GM19043 (cell line): ENCODE measurements at regions not wholly inside any gene's neighbourhood (a gene's known extent, or its start where the extent isn't known, plus 50 kb on each side); places are given as distances from the start of the nearest gene placed in this dataset.
A peak's percentile ranks its signal among the peaks of the same experiment; 100 is the strongest.

Experiments
- ATAC-seq: cut with Tn5 transposase; IDR thresholded peaks from one replicate; pipeline ENCODE4 v1.9.1; 2021; ENCODE audit warnings: low read depth; ENCODE audit not compliant: unreplicated experiment

DNA sequence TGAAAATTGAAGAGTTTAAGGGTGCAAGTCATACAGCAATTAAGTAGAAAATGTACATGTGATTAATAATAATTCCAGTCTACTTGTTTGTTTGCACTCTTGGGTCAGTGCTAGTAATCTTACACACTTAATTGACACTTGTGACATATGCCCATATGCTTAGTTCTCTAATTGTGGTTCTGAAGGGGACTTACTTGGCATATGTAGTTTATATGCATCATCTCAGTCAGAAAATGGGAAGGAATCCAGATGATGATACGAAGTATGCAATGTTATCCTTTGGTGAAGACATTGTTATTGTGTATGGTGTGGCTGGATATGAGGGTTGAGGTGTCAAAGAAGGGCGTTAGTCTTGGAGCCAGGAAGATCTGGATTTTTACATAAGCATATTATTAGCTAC, 193.5 kb upstream of the HDAC9 start:
- ATAC-seq, result no peak

GRCh38 chr7:18305866-18306265, 189.7 kb upstream of the HDAC9 start:
- ATAC-seq, result no peak

DNA sequence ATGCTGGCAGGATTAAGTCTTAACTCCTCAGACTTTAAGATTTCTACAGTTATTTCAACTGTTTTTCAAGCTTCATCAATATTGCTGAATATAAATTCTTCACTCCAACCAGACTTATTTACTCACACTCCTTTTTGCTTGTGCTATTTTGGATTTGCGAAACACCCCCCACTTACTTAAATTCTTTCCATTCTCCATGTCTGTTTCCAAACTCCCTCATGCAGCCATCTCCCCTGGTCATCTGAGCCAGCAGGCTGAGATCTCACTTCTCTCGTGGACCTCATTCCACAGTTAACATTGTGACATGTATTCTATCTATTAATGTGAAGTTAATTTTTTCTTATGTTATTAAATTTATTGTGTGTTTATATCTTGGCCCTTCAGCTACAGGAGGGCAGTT, 188.9 kb upstream of the HDAC9 start:
- ATAC-seq, result no peak

GRCh38 chr7:18308938-18309337, 186.6 kb upstream of the HDAC9 start:
- ATAC-seq, result no peak

- no peak for ATAC-seq
Observed at GRCh38 chr7:18312482-18312881, 183.1 kb upstream of the HDAC9 start.

DNA sequence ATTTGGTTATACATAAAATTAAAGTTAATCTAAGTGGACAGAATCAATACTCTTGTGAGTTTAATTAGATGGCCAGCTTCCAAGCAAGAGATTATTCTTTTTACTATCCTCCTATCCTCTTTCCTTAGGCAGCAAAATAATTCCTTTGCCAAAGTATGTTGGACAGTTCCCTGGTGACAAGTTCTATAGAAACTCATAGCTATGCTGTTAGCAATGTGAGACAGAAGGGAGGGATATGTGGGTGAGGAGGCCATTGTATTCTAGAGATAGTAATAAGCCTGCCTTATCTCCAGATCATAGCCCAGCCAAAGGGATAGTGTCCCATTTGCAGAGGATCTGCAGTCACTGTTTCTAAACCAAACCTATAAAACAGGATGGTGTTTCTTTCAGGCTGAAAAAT, 181.6 kb upstream of the HDAC9 start:
- ATAC-seq, result no peak

- no peak for ATAC-seq
Observed at GRCh38 chr7:18315241-18315640, 180.3 kb upstream of the HDAC9 start.

DNA sequence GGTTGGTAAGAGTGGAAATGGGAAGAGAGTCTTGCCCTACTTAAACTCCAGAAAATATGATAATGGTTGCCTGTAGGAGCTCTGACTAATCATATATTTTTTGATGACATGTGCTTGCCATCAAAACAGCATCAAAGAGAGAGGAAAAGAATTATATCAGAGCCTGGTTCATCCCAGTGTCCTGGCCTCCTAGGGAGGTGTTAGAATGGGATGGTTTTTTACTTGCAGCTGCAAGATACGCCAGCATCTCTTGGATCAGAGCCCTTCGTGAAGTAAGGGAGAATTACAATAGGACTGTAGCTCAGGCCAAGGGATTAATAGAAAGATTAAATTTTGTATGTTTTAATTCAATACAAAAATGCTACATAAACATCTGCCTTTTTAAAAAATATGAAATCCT, 177.6 kb upstream of the HDAC9 start:
- ATAC-seq, result no peak

GRCh38 chr7:18320422-18320821, 175.1 kb upstream of the HDAC9 start:
- ATAC-seq, result no peak

DNA sequence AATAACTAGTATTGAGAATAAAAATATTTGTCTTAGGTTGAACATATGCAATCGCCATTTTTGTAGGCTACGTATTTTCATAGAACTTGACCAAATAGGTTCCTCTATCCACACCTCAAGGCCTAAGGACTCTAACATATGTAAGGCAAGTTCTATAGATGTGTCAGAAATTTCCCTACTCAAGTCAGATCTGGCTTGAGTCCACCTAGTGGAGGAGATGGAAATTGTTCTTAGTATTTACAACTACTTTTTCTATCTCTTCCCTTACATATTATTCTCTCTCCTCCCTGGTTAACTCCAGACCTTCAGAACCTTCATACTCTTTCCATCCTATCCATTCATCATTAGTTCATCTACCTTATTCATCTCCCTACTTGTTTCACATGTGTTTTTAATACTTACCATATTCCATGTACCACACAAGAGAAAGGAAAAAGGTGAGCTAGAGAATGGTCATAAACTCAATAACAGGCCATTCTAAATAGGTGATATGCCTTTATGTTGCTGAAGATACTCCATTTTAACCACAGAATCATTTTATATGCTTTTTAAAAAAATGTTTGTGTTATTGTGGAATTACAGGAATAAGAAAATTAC, 174.5 kb upstream of the HDAC9 start:
- ATAC-seq, result peak; percentile 82

- ATAC-seq, result no peak
Observed at GRCh38 chr7:18330548-18330947, 165.0 kb upstream of the HDAC9 start.

DNA sequence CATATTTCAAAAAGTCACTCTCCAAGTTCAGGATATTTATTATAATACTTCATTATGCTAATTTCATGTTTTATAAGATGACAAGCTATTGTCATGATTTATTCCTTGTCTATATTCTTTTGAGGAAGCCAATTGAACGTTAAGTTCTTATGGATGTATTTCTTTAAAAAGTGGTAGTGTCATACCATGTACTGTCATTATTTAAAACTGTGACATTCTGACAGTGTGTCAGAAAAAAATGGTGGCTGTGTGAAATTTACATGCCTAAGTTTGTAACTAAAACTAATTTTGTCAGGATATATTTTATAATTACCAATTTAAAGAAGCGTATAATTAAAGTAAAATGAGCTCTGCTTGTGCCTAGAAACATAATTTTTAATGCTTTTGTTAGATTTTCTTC, 158.9 kb upstream of the HDAC9 start:
- no peak for ATAC-seq

DNA sequence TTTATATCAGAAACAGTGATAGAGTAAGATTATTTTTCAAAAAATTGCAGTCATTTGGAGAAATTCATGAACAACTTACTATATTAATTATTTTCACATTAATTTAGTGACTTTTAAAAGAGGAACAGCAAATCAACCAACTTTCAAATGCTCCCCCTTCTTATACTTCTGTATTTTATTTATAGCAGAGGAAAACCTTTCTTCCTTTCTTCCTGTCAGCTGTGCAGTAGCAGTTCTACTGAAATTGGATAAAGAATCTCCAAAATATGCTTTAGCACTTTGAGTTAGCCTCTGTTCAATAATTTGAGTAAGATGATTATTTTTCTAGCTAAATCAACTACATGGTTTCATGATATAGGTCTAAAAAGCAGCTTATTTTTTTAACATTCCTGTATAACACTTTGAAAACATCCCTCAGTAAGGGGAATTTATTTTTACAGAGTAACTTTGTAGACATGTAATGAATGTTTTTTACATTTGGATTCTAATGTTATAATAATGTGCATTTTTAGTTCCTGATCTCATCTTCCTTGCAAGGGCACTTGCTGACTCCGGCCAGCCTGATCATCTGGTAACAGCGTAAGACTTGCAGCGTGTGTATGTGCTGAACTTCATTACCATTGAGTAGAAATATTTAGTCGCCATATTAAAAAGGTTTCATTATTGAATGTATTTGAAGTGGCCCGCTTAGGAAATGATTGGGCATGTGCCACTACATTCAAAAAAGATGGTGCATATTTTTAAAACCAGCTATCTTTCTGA, 158.3 kb upstream of the HDAC9 start:
- no peak for ATAC-seq

DNA sequence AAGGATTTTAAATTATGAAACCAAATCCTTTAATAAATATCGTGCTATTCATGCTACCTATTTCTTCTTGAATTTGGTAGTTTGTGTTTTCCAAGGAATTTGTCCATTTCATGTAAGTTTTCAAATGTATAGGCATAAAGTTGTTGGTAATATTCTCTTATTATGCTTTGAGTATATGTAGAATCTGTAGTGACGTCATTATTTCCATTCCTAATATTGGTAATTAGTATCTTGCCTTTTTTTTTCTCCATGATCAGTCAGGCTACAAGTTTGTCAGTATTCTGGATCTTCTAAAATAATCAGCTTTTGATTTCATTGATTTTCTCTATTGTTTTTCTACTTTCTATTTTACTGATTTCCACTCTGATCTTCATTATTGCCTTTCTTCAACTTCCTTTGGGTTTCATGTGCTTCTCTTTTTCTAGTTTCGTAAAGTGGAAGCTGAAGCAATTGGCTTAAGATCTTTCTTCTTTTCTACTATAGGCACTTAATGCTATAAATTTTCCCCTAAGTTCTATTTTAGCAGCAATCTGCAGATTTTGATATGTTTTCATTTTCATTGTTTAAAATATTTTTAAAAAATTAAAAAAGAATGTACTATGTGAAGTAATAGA, 156.5 kb upstream of the HDAC9 start:
- ATAC-seq, result no peak

DNA sequence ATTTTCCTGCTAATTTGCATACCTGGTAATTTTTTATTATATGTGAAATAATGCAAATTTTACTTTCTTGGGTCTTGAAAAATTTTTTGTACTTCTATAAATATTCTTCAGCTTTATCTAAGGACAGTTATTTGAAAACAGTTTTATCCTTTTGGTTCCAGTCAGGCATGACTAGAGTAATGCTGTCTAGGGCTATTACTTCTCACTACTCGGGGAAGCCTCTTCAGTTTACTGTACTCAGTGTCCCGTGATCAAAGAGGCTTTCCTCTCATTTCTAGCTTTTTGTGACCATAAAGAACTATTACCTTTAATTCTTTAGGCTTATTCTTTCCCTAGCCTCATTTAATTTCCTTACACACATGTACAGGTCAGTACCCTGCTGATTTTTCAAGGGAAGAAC, 153.8 kb upstream of the HDAC9 start:
- no peak for ATAC-seq

DNA sequence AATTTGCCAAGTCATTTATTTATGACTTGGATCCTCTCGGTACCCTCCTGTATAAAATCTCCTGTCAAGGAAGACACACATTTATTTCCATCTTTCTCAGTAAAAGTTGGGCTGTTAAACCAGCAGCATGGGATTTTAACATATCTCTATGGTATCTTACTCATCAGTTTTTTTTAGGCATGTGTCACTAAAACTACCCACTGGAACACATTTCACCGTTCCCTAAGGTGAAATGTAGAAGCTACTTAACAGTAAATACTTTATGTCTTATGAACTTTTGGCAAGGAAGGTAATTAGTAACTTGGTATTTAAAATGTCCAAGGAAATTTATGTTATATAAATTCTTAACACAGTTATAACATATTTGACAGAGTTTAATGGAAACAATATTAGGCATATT, 152.5 kb upstream of the HDAC9 start:
- no peak for ATAC-seq

DNA sequence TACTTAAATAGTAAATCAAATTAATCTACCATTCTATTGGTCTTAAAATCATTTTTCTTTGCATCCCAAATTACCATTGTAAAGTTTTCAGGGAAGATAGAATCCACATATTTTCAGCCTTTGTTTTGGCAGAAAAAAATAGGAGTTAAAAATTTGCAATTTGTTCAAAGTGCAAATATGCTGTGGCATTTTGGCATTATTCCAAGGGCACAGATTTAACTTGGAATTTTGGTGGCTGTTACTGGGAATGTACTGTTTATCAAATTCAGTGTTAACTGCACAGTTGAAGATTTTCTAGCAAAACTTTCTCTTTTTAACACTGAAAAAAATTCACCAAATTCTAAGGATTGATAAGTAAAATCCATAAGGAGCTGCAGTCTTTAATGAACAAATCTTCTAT, 151.0 kb upstream of the HDAC9 start:
- no peak for ATAC-seq

- ATAC-seq, result peak; percentile 71
Observed at GRCh38 chr7:18345641-18346234, 149.8 kb upstream of the HDAC9 start.

- ATAC-seq, result no peak
Observed at GRCh38 chr7:18347170-18347569, 148.4 kb upstream of the HDAC9 start.

DNA sequence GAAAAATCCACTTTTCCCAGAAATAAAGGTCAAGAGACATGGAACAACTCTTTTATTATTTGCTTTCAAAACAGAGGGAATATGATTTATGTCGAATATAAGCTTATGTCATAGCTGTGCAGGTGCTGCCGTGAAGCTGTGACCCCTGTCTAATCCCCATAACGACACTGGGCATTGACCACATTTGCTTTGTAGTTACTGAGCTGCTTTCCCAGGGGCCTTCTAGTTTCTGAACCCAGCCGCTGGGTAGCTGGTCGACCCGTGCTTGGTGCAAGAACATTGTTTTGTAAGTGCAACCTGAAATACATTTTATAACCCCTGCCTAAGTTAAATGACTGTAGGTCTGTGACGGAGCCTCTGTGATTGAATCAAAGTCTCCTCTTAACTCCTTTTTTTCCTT, 144.9 kb upstream of the HDAC9 start:
- no peak for ATAC-seq

- peak; percentile 55 for ATAC-seq
Observed at GRCh38 chr7:18352339-18353255, 143.0 kb upstream of the HDAC9 start.
